Thymus (tissue), 11 donors: ENCODE measurements at regions not wholly inside any gene's neighbourhood (a gene's known extent, or its start where the extent isn't known, plus 50 kb on each side); places are given as distances from the start of the nearest gene placed in this dataset.

Experiments
- DNase-seq, 9 donors: peaks; one replicate each; pipeline ENCODE4 v3.0.0-alpha.2; 2013; ENCODE audit warnings: low spot score in 9 of 9, low read depth in 6 of 9, missing footprints in 1 of 9
- H3K27ac ChIP-seq, 2 donors: one replicate each; pipeline ENCODE4 v1.5.1; 2013; ENCODE audit warnings: control low read depth in 1 of 2, low read depth in 1 of 2, low read length in 1 of 2, mild to moderate bottlenecking in 1 of 2, moderate library complexity in 1 of 2
- H3K27me3 ChIP-seq, 2 donors: one replicate each; pipeline ENCODE4 v1.5.1; 2013; ENCODE audit warnings: low read length in 1 of 2; ENCODE audit not compliant: control insufficient read depth in 2 of 2, insufficient read depth in 1 of 2
- H3K36me3 ChIP-seq, 2 donors: one replicate each; pipeline ENCODE4 v1.5.1; 2013; ENCODE audit warnings: low read length in 1 of 2, mild to moderate bottlenecking in 1 of 2, moderate library complexity in 1 of 2; ENCODE audit not compliant: control insufficient read depth in 2 of 2, insufficient read depth in 2 of 2
- H3K4me1 ChIP-seq, 2 donors: one replicate each; pipeline ENCODE4 v1.5.1; 2013; ENCODE audit warnings: low read length in 2 of 2; ENCODE audit not compliant: control insufficient read depth in 2 of 2, insufficient read depth in 2 of 2
- H3K4me3 ChIP-seq, 2 donors: one replicate each; pipeline ENCODE4 v1.5.1; 2013; ENCODE audit warnings: low read length in 2 of 2, control low read depth in 1 of 2, mild to moderate bottlenecking in 1 of 2
- H3K9me3 ChIP-seq, 2 donors: one replicate each; pipeline ENCODE4 v1.5.1; 2013; ENCODE audit warnings: low read length in 1 of 2, mild to moderate bottlenecking in 1 of 2; ENCODE audit not compliant: control insufficient read depth in 2 of 2, insufficient read depth in 1 of 2
- WGBS: extraction: QIAGEN DNeasy Blood & Tissue Kit; methylation state at CpG from one replicate; pipeline ENCODE4 v1.1.7; 2013; 5-methylcytosine and 5-hydroxymethylcytosine counted together
- donor health status: healthy.

GRCh38 chr10:14415676-14416307 lies 85.1 kb upstream of the FRMD4A start:
- WGBS, result 87% methylated on average over 4 of the region's 4 CpGs
- Histone ChIP-seq H3K4me1 (no peaks in the 10 kb centered on the region), H3K27ac (no peak overlapping the region), H3K4me3 (no peak overlapping the region), H3K9me3 (no peaks in the 10 kb centered on the region), H3K36me3 (no peaks in the 10 kb centered on the region), H3K27me3 (no peaks in the 10 kb centered on the region)
- no peak for DNase-seq

- no peak overlapping the region for H3K4me3 ChIP-seq
- 94% methylated on average over 3 of the region's 3 CpGs for WGBS
Observed at GRCh38 chr10:14414901-14415300, 84.2 kb upstream of the FRMD4A start.

DNA sequence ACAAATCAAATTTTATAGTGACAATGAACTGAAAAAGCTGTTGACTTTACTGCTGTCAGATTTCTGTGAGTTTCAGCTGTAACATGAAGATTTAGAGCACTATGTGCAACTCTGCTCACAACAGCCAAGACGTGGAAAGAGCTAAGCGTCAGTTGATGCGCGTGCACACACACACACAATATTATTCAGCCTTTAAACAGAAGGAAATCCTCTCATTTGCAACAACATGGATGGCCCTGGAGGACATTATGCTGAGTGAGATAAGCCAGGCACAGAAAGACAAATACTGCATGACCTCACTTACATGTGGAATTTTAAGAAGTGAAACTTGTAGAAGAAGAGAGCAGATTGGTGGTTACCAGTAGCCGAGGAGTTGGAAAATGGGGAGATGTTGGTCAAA lies 82.8 kb upstream of the FRMD4A start:
- no peaks in the 10 kb centered on the region for H3K27me3 ChIP-seq
- WGBS, result 88% methylated on average over 5 of the region's 5 CpGs
- DNase-seq, result no peak

More at GRCh38 chr10:14414901-14415300, 84.2 kb upstream of the FRMD4A start:
- Histone ChIP-seq H3K27me3 (no peaks in the 10 kb centered on the region), H3K27ac (no peak overlapping the region), H3K4me1 (no peaks in the 10 kb centered on the region), H3K9me3 (no peaks in the 10 kb centered on the region), H3K36me3 (no peaks in the 10 kb centered on the region)
- DNase-seq, result no peak

DNA sequence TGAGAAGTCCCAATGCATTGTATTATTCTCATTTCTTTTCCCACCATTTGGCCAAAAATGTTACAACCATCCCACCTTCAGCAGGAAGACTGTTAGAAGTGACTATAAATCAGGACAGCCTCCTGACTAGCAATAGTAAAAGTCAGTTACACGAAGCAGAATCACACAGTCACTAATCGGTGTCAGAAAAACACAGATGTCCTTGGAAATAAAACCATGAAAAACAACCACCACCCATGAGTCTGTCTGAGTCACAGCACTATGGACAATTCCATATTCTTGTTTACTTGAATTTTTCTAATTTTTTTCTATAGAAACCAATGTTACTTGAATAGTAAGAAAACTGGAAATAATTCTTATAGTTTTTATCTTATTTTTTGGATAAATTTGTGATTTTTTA lies 81.9 kb upstream of the FRMD4A start:
- 83% methylated on average over 2 of the region's 2 CpGs for WGBS
- Histone ChIP-seq H3K36me3 (no peaks in the 10 kb centered on the region), H3K9me3 (no peaks in the 10 kb centered on the region), H3K4me3 (no peak overlapping the region), H3K27ac (no peak overlapping the region), H3K4me1 (no peaks in the 10 kb centered on the region), H3K27me3 (no peaks in the 10 kb centered on the region)
- no peak for DNase-seq

More for the DNA sequence above, 82.8 kb upstream of the FRMD4A start:
- no peaks in the 10 kb centered on the region for H3K36me3 ChIP-seq
- no peak overlapping the region for H3K4me3 ChIP-seq
- H3K27ac ChIP-seq, result no peak overlapping the region
- no peaks in the 10 kb centered on the region for H3K9me3 ChIP-seq
- H3K4me1 ChIP-seq, result no peaks in the 10 kb centered on the region

- H3K27ac ChIP-seq, result peak overlapping the region in 1 of 2 donors; percentile 5
- no peaks in the 10 kb centered on the region for H3K4me1 ChIP-seq
- H3K4me3 ChIP-seq, result no peak overlapping the region
- no peaks in the 10 kb centered on the region for H3K27me3 ChIP-seq
- no peaks in the 10 kb centered on the region for H3K9me3 ChIP-seq
- H3K36me3 ChIP-seq, result no peaks in the 10 kb centered on the region
- whole genome bisulfite sequencing, result 81% methylated on average over 3 of the region's 3 CpGs
- DNase-seq, result no peak
Observed at GRCh38 chr10:14409856-14410458, 79.2 kb upstream of the FRMD4A start.

- Histone ChIP-seq H3K4me3 (no peak overlapping the region), H3K27ac (no peak overlapping the region), H3K4me1 (no peaks in the 10 kb centered on the region), H3K36me3 (no peaks in the 10 kb centered on the region), H3K9me3 (no peaks in the 10 kb centered on the region), H3K27me3 (no peaks in the 10 kb centered on the region)
- DNase-seq, result no peak
- 94% methylated on average over 4 of the region's 4 CpGs for WGBS
Observed at GRCh38 chr10:14409247-14409646, 78.5 kb upstream of the FRMD4A start.

GRCh38 chr10:14408139-14408538 lies 77.4 kb upstream of the FRMD4A start:
- Histone ChIP-seq H3K27me3 (no peaks in the 10 kb centered on the region), H3K4me3 (no peak overlapping the region), H3K36me3 (no peaks in the 10 kb centered on the region), H3K9me3 (no peaks in the 10 kb centered on the region), H3K27ac (no peak overlapping the region), H3K4me1 (no peaks in the 10 kb centered on the region)
- WGBS, result 94% methylated on average over 2 of the region's 2 CpGs
- DNase-seq, result no peak

GRCh38 chr10:14407567-14407966 lies 76.8 kb upstream of the FRMD4A start:
- no peaks in the 10 kb centered on the region for H3K9me3 ChIP-seq
- H3K27me3 ChIP-seq, result no peaks in the 10 kb centered on the region
- WGBS, result 98% methylated on average over 7 of the region's 7 CpGs
- DNase-seq, result no peak
- no peak overlapping the region for H3K27ac ChIP-seq
- H3K4me3 ChIP-seq, result no peak overlapping the region
- H3K36me3 ChIP-seq, result no peaks in the 10 kb centered on the region
- no peaks in the 10 kb centered on the region for H3K4me1 ChIP-seq

GRCh38 chr10:14405076-14406065 lies 74.6 kb upstream of the FRMD4A start:
- H3K9me3 ChIP-seq, result no peaks in the 10 kb centered on the region
- no peaks in the 10 kb centered on the region for H3K4me1 ChIP-seq
- H3K4me3 ChIP-seq, result no peak overlapping the region
- H3K27ac ChIP-seq, result no peak overlapping the region
- no peak for DNase-seq
- no peaks in the 10 kb centered on the region for H3K36me3 ChIP-seq
- WGBS, result 94% methylated on average over 18 of the region's 18 CpGs
- H3K27me3 ChIP-seq, result no peaks in the 10 kb centered on the region
